Hippocampal formation (tissue), 2 donors: ENCODE measurements at regions not wholly inside any gene's neighbourhood (a gene's known extent, or its start where the extent isn't known, plus 50 kb on each side); places are given as distances from the start of the nearest gene placed in this dataset.

Source experiments
- DNase-seq, 2 donors: peaks; one replicate each; lab custom pipeline; 2025; lab: John Stamatoyannopoulos, UW

DNA sequence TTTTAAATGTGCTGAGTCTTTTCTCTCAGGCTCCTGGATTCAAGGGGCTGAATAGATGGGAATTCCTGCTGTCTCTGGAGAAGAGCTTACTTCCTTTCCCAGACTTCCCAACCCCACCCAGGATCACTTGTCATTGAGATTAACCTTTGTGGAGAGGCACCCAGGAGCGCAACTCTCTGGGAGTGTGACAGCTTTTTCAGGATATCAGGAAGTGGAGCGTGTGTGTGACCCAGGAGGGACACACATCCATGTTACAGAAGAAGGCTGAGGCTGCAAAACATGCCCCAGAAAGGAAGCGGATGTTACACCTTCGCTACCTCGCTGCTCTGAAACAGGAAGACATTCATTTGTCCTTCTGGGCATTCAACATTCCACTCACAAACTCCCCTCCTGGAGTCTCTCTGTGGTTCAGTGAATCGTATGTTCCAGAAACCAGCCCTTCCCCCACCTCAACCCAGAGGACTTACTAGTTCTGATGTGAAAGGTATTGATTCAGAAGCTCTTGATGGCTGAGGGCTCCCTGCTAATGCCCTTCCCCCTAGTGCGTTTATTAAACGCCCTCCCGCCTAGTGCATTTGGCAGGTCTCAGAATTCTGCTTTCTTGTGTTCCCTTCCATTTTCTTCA, 523.9 kb downstream of the TNS1 start:
- DNase-seq: no peak

DNA sequence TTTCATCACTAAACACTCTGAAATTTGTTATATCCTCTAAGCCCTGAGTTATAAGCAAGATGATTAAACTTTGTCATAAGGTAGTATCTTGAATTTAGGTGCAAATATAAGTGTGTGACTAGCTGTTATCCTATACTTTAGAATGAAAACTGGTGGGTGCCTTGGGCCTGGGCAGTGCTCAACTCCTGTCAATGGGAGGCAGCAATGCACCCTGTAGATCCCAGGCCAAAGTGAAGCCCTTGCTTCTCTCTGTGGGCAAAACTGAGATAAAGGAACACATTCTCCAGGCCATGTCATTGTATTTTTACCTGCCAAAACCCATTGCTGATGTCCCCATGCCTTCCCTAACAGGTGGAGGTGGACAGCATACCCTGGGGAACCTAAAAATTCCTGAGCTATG, 525.2 kb downstream of the TNS1 start:
- no peak for DNase-seq

DNA sequence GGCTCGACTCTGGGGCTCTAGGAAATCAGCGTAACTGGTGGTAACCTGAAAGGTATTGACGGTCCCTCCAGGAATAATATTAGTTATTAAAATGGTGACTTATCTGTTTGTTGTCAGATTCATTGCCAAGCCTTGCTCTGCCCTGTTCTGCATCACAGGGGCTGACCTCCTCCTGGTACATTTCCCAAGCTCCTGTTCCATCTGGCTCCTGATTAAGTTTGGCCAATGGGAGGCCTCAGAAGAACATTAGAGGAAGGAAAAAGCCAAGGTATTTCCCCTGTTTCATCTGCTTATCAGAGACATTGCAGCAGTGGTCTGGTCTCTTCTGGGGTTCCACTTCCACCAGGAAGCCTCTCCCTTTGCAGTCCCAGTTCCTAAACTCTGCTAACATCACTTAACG, 527.0 kb downstream of the TNS1 start:
- no peak for DNase-seq

DNA sequence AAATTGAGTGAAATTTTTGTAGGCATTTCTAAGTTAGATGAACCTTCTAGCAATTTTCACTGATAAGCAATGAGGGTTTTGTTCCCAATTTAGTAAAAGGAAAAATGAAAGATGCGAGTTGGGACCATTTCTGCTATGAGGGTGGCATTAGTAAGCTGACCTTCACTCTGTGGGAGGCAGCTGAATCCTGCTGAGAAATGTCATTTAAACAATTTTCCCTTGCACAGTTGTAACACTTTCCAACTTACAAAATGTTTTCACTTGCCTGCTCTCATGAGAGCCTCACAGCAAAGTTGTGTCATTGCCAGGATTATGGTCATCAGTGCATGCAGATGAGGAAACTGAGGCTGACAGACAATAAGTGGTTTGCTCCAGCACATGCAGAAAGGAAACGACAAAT, 527.7 kb downstream of the TNS1 start:
- DNase-seq: no peak

DNA sequence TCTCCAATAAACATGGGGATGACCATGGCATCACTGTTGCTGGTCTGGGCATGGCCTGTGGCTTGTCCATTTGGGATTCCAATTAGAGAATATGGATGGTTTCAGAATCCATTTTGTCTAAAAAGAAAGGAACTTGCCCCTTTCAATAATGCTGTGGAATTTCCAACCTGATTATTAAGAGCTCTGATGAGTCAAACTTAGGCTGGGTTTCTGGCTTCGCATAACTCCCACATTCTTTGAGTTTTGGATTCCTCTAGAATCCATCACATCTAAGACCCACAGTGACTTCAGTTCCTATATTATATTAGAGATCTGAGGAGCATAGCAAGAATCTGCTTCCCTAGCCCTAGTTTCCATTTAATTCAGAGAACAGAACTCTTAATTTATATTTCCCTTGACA, 531.5 kb downstream of the TNS1 start:
- no peak for DNase-seq

DNA sequence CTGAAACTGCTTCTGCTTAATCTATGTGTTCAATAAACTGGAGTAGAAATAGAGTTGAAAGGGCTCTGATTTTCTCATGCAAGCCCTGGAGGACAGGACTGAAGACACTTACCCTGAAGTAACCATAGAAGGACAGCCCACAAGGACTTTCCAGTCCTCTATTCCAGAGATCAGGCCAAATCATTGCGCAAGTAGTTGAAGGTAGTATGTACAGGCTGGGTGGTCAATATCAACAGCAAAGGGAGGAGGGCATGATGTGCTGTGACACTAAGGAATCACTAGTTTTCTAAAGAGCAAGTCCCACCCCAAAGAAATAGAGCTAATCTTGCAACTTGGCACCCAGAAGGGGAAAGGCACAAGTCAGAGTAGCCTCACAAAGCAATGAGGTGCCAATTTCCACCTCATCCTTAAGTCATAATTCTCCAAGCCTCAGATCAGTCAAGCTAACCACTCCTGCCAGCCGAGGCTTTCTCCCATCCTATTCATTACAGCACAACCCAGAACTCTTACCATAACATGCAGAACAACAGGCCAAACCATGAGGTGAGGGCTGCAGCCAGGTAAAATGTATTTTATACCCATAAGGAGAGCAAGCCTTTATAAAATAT, 533.5 kb downstream of the TNS1 start:
- DNase-seq: no peak

DNA sequence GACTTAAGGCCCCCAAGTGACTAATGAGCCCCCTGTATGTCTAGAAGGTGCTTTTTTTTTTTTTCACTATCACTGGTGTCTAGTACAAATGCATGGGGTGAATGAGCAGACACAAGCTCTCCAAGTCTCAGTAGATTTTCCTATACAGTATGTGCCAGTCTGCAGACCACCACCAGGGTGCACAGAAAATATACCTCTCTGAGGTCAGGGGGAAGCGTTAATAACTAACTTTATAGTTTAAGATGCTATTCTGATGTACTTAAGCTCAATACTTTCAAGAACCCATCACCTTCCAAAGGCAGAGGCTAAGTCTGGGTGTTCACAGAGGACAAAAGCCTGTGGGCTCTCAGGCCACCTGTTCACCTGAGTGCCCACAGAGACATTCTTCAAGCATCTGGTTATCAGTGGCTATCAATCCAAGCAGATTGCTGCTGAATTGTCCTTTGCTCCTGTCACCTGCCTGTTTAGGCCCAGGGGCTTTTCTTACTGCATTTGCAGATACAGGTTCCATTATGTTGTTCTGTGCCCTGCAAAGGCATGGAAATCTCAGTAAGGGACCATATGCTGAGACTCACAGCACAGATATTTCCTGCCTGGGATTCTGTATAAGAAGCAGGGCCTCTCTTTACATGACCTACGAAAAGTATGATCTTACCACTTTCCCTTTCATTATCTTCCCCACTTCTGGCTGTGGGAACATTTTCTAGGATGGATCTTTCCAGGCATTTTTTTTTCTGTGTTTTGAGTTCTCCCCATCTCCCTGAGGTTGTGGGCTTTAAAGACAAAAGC, 534.6 kb downstream of the TNS1 start:
- no peak for DNase-seq

DNA sequence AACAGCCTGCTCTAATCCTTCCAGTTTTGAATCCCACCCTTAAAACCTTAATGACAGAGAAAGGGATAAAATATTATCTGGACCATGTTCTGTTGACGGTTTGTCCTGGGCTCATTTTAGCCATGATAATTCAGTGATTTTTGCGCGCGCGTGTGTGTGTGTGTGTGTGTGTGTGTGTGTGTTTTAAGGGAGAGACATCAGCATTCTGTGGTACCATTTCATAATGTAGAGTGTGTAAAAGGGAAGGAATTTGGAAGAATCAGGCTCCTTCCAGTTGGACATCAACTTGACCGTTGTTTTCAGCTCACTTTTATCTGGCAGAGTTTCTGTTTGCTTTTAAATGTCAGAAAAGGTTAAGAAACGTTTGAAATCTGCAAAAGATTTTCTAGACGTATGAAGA, 535.5 kb downstream of the TNS1 start:
- no peak for DNase-seq

DNA sequence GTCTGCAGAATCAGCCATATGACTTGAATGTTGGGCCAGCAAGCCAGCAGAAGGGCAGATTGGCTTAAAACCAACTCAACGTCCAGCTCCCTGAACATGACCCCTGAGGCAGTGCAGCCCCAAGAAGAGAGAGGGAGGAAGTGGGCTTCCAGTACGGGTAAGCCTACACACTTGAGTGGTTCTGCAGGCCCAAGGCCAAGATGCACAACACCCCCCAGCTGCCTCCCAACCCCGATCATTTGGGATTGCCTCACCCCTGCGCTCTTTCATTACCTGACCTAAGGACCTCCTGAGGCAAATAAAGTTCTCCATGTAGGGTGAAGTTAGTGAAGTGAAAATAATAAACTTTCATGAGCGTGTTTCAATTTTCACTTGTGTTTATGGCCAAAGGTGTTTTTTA, 536.0 kb downstream of the TNS1 start:
- DNase-seq: no peak

DNA sequence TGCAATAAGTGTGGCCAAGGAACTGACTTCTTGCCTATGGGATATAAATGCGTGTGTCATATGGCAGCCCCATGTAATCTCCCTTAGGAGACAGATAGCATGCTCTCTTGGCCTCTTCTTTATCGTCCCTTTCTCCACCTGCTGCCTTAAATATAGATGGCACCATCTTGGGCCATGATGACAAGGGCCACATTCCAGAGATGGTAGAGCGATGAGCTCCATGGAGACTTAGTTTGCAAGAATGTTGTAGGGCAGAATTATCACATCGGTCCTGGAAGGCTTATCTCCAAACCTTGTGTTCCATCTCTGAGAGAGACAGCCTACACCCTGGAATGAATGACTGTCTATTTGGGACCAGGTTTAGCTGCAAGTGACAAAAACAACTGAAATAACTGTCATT, 536.7 kb downstream of the TNS1 start:
- DNase-seq: no peak

DNA sequence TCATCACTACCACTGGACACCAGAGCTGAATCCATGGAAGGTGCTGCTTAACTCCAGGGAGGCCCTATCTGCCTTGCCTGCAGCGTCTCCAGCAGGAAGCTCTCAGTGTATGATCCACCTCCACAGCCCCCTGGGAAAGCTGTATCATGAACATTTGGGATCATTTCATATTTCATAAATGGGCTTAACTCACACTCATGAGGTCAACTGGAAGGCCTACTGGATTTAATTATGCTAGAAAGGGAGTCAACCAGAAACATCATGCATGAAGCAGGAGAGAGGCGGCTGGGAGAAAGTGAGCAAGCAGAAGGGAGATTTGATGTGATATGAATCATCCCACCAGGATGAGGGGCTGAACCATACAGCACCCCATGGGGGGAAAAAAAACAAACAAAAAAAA, 537.7 kb downstream of the TNS1 start:
- DNase-seq: no peak

DNA sequence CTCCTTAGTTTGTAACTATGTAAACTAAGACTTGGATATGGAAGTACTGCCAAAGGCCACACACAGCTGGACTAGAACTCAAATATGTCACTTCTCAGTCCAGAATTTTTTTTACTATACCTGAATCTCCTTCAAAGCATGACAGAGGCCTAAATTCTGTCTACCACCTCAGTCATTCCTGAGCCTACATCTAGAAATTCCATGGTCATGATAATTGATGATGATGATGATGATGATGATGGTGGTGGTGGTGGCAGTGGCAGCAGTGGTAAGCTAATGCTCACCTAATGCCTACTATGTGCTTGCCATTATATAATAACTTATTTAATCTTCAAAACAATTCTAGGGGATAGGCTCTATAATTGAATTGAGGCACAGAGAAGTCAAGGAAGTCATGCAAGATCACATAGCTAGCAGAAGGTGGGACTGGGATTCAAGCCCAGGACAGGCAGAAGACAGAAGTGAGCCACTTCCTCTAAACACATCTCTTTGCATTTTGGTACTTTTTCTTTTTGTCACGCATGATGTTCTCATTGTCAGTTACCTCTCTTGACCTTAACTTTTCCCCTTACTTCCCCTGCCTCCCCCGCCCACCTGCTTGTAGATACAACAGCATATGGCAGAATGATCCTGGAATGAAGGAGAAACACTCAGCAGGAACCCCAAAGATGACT, 539.3 kb downstream of the TNS1 start:
- no peak for DNase-seq

DNA sequence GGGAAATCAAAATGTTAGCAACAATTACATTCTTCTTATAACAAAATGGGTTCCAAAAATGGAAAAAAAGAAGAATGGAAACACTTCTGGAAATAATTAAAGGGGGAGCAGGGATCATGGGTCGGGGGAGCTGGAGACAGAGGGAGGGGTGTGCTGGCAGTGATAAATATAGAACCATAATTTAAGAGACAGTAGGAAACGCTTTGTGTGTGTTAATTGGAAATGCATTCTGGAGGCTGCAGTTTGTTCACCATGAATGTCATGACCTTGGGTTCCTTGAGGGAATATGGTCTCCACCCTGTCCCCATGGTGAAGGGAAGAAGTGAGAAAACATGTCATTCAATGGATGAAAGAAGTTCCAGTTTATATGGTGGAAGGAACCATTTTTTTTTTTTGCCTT, 540.7 kb downstream of the TNS1 start:
- DNase-seq: no peak

DNA sequence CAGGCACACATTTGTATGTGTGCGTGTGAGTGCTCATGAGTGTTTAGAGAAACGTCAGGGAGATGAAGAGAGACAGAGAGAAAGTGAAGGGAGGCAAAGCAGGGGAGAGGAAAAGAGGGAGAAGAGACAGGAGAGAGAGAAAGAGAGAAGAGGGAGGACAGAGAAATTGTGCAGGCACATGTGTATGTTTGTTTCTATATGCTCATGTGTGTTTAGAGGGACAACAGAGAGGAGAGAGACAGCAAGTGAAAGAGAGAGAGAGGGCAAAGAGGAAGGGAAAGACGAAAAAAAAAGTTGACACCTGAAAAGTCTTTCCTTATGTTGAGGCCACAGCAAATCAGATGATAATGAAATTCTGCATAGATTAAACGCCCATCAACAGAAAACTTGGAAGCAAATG, 541.1 kb downstream of the TNS1 start:
- DNase-seq: no peak

DNA sequence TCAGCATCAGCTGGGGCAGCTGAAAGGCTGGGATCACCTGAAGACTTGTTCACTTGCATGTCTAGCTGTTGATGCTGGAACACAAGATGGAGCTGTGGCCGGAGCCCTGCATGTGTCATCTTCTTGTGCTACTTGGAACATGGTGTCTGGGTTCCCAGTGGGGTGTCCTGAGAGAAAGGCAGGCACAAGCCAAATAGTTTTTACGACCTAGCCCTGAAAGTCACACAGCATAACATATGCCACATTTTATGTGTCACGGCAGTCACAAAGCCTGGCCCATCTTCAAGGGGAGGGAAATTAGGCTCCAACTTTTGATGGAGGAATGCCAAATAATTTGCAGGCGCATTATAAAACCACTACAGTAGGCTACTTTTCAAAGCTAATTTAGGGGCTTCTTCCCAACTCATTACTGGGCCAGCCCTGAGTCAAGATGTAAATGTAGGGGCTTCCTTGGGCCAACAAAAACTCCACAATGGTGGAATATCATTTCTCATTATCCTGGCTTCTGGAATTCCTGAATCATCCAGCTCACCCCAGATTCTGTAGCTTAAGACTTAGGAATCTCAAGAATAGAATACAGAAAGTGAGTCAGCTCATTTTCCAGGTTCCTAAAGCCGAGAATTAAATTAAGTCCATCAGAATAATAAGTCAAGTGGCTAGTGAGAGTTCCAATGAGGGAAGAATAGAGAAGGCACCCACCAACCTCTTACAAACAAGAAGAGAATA, 543.0 kb downstream of the TNS1 start:
- DNase-seq: no peak

DNA sequence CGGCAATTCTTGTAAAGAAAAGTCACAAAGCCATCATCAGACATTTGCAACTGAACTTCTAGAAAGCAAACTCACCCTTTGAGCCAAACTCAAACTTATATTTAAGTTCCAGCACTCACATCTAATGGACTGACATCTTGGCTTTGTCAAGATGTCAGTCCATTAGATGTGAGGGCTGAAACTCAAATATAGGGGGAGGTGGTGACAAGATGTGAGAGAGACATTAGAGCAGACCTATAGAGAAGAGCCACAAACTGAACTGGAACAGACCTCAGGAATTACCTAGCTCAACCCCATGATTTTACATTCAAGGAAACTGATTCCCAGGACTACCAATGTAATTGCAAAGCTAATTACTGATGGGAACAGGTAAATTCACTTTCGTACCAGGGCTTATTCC, 543.8 kb downstream of the TNS1 start:
- DNase-seq: no peak

DNA sequence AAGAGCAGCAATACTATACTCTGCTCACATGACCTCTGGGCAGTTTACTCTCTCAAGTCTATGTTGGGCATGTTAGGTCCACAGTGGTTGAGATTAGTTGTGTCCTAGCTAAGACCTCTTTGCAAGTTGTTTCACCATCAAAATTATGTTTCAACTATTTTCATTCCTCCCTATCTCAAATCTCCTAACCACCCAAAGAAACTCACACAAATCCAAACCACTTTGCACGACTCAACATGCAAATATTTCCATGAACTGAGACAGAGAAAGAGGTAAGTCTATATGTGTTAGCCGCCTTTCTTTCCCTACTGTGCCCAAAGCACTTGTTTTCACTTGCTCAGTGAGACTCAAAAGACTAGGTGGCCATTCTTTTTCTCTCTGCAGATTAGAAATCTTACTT, 546.8 kb downstream of the TNS1 start:
- DNase-seq: no peak

DNA sequence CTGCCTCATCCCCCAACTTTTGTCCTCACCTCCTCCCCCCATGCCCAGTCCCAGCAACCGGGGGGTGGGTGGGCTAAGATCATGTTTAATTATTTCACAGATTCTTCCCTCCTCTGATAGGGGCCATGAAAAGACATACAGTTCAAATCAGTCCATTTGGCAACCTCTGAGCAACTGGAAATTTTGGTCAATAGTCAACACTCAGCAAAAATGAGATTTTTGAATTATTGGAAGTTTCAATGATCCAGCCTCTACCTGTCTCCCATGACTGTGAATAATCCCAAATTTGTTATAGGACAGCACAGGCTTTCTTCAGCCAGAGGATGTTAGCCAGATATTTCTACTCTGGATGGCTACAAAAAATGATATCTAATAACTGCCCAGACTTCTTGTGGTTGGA, 549.9 kb downstream of the TNS1 start:
- DNase-seq: no peak

DNA sequence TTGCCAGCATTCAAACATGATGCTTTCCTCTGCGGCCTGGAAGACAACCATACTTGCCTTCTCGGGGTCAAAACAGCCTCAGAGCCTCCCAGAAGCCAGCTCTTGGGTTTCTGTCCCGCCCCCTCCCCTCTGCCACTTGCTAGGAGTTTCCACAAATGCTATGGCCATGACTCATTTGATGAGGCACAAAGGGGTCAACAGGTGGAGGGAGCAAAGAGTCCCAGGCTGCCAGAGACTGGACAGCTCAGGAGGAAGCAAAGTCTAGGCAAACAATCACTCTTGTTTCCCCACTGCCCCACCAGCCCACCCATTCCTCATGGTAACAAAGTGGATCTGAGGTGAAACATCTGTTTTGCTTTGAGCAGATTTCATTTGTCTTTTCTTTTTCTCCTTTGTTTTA, 551.1 kb downstream of the TNS1 start:
- DNase-seq: no peak

DNA sequence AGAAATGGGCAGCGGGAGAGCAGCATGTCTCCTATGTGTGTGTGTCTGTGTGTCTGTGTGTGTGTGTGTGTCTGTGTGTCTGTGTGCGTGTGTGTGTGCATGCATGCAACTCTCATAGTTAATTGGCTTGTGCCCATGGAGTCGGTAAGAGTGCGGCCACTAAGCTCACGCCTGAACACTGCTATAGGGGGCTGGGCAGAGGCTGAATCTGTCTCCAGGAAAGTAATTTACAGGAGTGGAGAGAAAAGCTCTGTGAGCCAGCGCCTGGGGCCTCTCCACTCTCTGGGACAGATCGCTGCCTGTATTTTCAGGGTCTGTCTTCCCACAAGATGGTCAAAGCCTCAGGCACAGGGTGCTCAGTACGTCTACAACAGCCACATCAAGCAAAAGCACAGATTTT, 553.4 kb downstream of the TNS1 start:
- DNase-seq: no peak

DNA sequence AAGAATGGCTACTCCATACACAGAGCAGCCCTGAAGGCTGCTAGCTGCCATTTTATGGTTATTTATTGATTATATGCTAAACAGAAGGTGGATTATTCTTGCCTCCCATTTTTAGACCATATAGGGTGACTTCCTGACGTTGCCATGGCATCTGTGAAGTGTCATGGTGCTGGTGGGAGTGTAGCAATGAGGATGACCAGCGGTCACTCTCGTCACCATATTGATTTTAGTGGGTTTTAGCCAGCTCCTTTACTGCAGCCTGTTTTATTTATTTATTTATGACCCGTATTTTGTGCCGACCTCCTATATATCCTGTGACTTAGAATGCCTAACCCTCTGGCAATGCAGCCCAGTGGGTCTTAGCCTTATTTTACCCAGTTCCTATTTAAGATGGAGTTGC, 553.9 kb downstream of the TNS1 start:
- no peak for DNase-seq

DNA sequence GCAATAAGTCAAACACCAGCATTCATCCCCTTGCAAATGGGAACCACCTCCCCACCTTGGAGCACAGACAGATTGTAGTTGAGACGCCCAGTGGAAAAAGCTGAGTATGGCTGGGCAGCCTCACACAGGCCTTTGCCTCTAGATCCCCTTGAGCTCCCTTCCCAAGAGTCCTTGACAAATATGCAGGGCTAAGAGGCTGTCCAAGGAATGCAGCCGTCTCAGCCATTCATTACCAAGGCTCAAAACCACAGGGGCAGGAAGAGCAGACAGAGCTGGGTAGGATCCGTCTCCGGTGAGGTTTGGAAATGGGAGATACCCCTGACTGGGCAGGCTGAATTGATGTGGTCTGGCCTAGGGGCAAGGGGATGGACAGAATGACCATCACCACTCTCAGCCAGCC, 557.1 kb downstream of the TNS1 start:
- DNase-seq: no peak
